ENCODE measurements at regions not wholly inside any gene's neighbourhood (a gene's known extent, or its start where the extent isn't known, plus 50 kb on each side); places are given as distances from the start of the nearest gene placed in this dataset.
"Not testable (repeated sequence)": the region's sequence is repeated elsewhere in the genome, so short reads cannot be mapped to it uniquely, and the experiment has no call there.

GRCh38 chr3:177402533-177402932 is 205.3 kb upstream of the TBL1XR1 start:
- Mint-ChIP-seq H3K36me3 (peaks cover 2% of the 10 kb centered on the region), H3K27me3 (no peaks in the 10 kb centered on the region), H3K4me1 (ENCODE audit: low read depth) (no peaks in the 10 kb centered on the region), H3K9me3 (ENCODE audit: low read depth) (no peaks in the 10 kb centered on the region), H3K27ac (no peak overlapping the region), H3K4me3 (no peak overlapping the region)

DNA sequence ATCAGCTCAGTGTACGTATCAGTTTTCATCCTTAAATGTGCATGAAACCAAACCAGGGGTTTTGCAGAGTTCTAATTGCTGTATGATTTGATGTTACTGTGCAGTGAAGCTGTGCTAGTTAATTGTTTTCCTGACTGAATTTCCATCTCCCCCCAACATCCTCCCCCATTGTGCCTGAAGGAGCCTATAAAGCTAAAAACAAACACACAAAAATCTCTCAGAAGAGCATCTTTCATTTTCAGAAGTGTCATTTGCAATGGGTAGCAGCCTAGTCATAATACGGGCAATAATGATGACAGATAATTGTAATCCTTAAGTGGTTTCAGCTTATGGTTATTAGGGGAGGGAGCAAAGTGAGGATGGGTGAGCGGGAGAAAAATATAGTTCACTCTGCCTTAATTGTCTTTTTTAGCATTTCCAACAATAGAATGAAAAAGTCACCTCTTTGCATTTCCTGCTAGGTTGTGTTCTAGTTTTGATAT is 207.9 kb upstream of the TBL1XR1 start:
- Mint-ChIP-seq H3K4me1 (ENCODE audit: low read depth) (no peaks in the 10 kb centered on the region), H3K27me3 (no peaks in the 10 kb centered on the region), H3K27ac (no peak overlapping the region), H3K36me3 (no peaks in the 10 kb centered on the region), H3K9me3 (ENCODE audit: low read depth) (no peaks in the 10 kb centered on the region), H3K4me3 (no peak overlapping the region)

DNA sequence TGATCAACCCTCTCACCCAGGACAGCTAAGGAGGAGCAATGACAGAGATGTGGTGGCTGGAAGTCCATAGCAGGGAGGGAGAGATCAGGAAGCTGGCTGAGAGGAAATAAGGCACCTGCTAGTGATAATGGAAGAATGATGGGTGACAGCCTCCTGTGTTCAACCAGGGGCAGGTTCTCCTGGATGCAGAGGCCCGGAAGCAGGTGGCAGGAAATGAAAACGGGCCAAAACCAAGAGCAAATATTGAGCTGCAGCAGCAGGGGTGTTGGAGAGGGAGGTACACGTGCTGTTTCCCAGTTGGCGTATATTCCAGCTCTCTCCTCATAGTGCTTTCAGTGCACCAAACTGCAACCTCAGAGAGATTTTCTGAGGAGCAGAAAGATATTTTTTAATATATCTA is 213.4 kb upstream of the TBL1XR1 start:
- Mint-ChIP-seq H3K27me3 (no peaks in the 10 kb centered on the region), H3K9me3 (ENCODE audit: low read depth) (no peaks in the 10 kb centered on the region), H3K4me1 (ENCODE audit: low read depth) (peaks cover 11% of the 10 kb centered on the region), H3K27ac (no peak overlapping the region), H3K36me3 (no peaks in the 10 kb centered on the region), H3K4me3 (no peak overlapping the region)

DNA sequence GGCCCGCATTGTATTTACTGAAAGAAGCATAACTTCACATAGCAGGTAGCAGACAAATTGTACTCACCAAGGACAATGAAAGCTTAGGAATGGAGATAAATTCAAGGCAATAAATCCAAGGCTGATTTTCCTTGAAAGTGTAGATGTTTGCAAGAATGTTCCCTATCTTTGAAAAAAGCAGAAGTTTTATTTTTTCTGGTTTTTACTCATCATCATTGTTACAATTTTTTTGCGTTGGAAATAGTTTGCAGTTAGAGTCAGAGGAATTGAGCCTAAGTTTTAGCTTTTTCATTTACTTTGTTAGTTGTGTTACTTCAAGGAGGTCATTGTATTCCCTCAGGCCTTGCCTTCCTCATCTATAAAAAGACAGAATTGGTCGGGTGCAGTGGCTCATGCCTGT is 213.9 kb upstream of the TBL1XR1 start:
- H3K4me3 Mint-ChIP-seq, result no peak overlapping the region
- H3K36me3 Mint-ChIP-seq, result no peaks in the 10 kb centered on the region
- no peaks in the 10 kb centered on the region for H3K27me3 Mint-ChIP-seq
- no peak overlapping the region for H3K27ac Mint-ChIP-seq
- peaks cover 11% of the 10 kb centered on the region for H3K4me1 Mint-ChIP-seq (ENCODE audit: low read depth)
- no peaks in the 10 kb centered on the region for H3K9me3 Mint-ChIP-seq (ENCODE audit: low read depth)

GRCh38 chr3:177412677-177413170 is 215.4 kb upstream of the TBL1XR1 start:
- H3K9me3 Mint-ChIP-seq (ENCODE audit: low read depth); H3K4me3 Mint-ChIP-seq; H3K27ac Mint-ChIP-seq; H3K27me3 Mint-ChIP-seq; H3K36me3 Mint-ChIP-seq: not testable (repeated sequence)
- peaks cover 11% of the 10 kb centered on the region for H3K4me1 Mint-ChIP-seq (ENCODE audit: low read depth)

DNA sequence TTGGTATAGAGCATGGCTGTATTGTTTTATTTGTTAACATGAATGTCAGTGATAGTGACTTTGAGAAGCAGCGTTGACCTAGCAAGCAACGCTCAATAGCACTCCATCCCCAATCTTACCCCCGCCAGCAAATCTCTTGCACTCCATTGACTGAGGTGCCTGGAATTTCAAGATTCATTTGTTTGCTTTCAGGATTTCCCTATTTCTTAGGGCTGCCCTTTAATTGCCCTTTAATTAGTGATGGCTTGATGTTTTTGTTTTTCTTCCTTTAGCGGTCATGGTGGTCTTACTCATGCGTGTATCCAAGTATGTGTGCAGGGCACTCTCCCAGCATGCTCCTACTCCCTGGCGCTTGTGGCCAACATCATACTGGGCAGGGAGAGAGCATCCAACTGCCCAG is 216.8 kb upstream of the TBL1XR1 start:
- no peaks in the 10 kb centered on the region for H3K27me3 Mint-ChIP-seq
- H3K4me1 Mint-ChIP-seq (ENCODE audit: low read depth), result peaks cover 11% of the 10 kb centered on the region
- no peak overlapping the region for H3K4me3 Mint-ChIP-seq
- no peaks in the 10 kb centered on the region for H3K36me3 Mint-ChIP-seq
- H3K27ac Mint-ChIP-seq, result no peak overlapping the region
- no peaks in the 10 kb centered on the region for H3K9me3 Mint-ChIP-seq (ENCODE audit: low read depth)

- Mint-ChIP-seq H3K36me3 (no peaks in the 10 kb centered on the region), H3K4me3 (no peak overlapping the region), H3K9me3 (ENCODE audit: low read depth) (no peaks in the 10 kb centered on the region), H3K27ac (no peak overlapping the region), H3K4me1 (ENCODE audit: low read depth) (peaks cover 19% of the 10 kb centered on the region), H3K27me3 (no peaks in the 10 kb centered on the region)
Observed at GRCh38 chr3:177418787-177419186, 221.5 kb upstream of the TBL1XR1 start.

DNA sequence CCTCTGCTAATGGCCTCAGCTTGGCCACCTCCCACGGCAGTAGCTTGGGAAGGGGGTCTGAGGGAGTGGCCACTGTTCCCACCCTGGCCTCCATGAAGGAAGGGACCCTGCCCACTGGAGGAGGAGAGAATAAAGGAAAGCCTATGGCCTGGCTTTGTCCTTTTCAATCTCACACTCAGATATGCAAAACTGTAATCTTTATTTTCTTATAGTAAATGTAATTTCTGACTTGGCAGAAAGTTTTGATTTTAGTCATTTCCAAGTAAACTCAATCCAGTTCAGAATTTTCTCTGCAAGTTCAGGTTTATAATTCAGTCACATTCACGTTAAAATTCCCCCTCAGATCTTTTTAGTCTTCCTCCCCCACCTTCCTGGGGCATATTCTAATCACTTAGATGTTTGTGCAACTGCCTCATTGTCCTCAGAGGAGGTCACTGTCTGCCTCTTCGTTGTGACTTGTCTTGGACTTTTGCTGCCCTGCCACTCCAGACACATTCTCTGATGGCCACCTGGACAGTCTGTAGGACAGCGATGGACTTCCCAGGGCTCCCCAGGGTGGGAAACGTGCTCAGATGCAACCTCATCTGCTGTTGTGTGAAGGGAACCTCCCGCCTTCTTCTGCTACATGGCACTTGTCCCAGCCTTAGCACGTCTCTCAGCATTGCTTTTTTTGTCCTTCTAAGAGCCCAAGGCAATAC is 222.8 kb upstream of the TBL1XR1 start:
- Mint-ChIP-seq H3K4me1 (ENCODE audit: low read depth) (peaks cover 21% of the 10 kb centered on the region), H3K9me3 (ENCODE audit: low read depth) (no peaks in the 10 kb centered on the region), H3K36me3 (no peaks in the 10 kb centered on the region), H3K4me3 (no peak overlapping the region), H3K27ac (peak overlapping the region; percentile 51), H3K27me3 (no peaks in the 10 kb centered on the region)

- Mint-ChIP-seq H3K4me1 (ENCODE audit: low read depth) (peaks cover 21% of the 10 kb centered on the region), H3K27ac (no peak overlapping the region), H3K27me3 (no peaks in the 10 kb centered on the region), H3K4me3 (no peak overlapping the region), H3K9me3 (ENCODE audit: low read depth) (no peaks in the 10 kb centered on the region), H3K36me3 (no peaks in the 10 kb centered on the region)
Observed at GRCh38 chr3:177420651-177421480, 223.6 kb upstream of the TBL1XR1 start.

- Mint-ChIP-seq H3K4me1 (ENCODE audit: low read depth) (peaks cover 22% of the 10 kb centered on the region), H3K9me3 (ENCODE audit: low read depth) (no peaks in the 10 kb centered on the region), H3K27me3 (no peaks in the 10 kb centered on the region), H3K27ac (no peak overlapping the region), H3K4me3 (no peak overlapping the region), H3K36me3 (peaks cover 2% of the 10 kb centered on the region)
Observed at GRCh38 chr3:177421481-177421785, 224.2 kb upstream of the TBL1XR1 start.

DNA sequence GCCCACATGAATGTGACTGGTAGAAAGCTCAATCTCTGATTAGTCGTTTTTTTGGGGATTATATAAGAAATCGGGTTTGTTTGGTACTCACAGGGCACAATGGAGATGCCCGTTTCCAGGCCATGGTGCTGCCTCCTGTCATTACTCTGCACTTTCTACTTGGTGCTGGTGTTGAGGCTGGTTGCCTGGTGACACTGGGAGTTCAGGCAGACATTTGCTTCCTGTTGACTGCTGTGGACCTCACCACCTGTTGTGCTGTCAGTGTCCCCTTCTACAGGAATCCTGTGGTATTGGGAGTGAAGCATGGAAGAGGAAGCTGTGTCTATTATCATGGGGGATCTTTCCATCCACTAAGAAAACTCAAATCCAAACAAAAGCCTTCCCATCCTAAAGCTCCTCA is 227.2 kb upstream of the TBL1XR1 start:
- H3K27me3 Mint-ChIP-seq, result no peaks in the 10 kb centered on the region
- H3K4me1 Mint-ChIP-seq (ENCODE audit: low read depth), result peaks cover 39% of the 10 kb centered on the region
- H3K27ac Mint-ChIP-seq, result no peak overlapping the region
- H3K4me3 Mint-ChIP-seq, result no peak overlapping the region
- H3K9me3 Mint-ChIP-seq (ENCODE audit: low read depth), result no peaks in the 10 kb centered on the region
- H3K36me3 Mint-ChIP-seq, result peaks cover 3% of the 10 kb centered on the region

DNA sequence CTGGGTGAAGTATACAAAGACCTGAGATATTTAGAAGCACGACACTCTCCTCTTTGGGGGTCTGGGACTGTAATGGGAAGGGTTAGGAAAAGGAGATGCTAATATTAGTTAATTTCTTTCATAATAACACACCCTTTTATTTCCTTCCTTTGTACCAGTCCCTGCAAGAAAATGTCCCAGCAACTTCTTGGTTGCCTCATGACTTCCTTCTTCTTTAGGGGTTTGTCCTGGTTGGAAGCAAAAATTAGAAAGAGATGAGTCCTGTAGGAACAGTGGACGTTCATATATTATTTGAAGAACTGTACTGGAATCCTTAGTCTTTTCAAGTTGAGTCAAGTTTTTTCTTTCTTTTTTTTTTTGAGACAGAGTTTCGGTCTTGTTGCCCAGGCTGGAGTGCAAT is 227.8 kb upstream of the TBL1XR1 start:
- peaks cover 34% of the 10 kb centered on the region for H3K4me1 Mint-ChIP-seq (ENCODE audit: low read depth)
- peaks cover 3% of the 10 kb centered on the region for H3K36me3 Mint-ChIP-seq
- H3K4me3 Mint-ChIP-seq, result no peak overlapping the region
- H3K27me3 Mint-ChIP-seq, result no peaks in the 10 kb centered on the region
- no peaks in the 10 kb centered on the region for H3K9me3 Mint-ChIP-seq (ENCODE audit: low read depth)
- H3K27ac Mint-ChIP-seq, result no peak overlapping the region

GRCh38 chr3:177426106-177426877 is 229.0 kb upstream of the TBL1XR1 start:
- H3K4me1 Mint-ChIP-seq (ENCODE audit: low read depth), result peaks cover 28% of the 10 kb centered on the region
- H3K9me3 Mint-ChIP-seq (ENCODE audit: low read depth), result no peaks in the 10 kb centered on the region

DNA sequence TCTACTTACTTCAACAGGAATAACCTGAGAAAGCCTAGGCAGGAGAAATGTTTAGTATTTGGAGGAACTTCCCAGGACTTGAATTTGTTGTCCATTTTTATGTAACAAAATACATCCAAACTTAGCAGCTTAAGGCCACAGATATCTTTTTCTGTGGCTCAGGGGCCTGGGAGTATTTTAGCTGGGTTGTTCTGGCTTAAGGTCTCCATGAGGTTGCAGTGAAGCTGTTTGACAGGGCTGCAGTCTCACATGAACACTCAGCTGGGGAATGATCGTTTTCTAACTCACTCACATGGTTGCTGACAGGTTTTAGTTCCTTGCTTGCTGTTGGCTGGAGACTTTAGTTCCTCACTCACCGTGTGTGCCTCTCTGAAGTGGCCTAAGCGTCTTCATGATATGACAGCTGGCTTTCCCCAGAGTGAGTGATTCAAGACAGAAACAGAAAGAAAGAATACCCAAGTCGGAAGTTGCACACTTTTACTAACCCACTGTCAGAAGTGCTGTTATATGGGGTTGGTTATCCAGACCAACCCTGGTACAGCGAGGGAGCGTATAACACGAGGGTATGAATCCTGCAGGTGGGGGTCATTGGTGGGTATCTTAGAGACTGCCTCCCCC is 229.7 kb upstream of the TBL1XR1 start:
- H3K4me1 Mint-ChIP-seq (ENCODE audit: low read depth), result peaks cover 24% of the 10 kb centered on the region
- peak overlapping the region; percentile 57 for H3K4me3 Mint-ChIP-seq
- no peaks in the 10 kb centered on the region for H3K27me3 Mint-ChIP-seq
- H3K27ac Mint-ChIP-seq, result peak overlapping the region; percentile 78
- H3K36me3 Mint-ChIP-seq, result peaks cover 3% of the 10 kb centered on the region
- H3K9me3 Mint-ChIP-seq (ENCODE audit: low read depth), result no peaks in the 10 kb centered on the region

More at GRCh38 chr3:177426106-177426877, 229.0 kb upstream of the TBL1XR1 start:
- no peaks in the 10 kb centered on the region for H3K27me3 Mint-ChIP-seq
- H3K27ac Mint-ChIP-seq, result peak overlapping the region; percentile 64
- peaks cover 3% of the 10 kb centered on the region for H3K36me3 Mint-ChIP-seq
- no peak overlapping the region for H3K4me3 Mint-ChIP-seq

All from activated naive CD8-positive, alpha-beta T cell (primary cell).